Right lung (tissue), 2 donors: ENCODE measurements at regions not wholly inside any gene's neighbourhood (a gene's known extent, or its start where the extent isn't known, plus 50 kb on each side); places are given as distances from the start of the nearest gene placed in this dataset.
"Not testable (repeated sequence)": the region's sequence is repeated elsewhere in the genome, so short reads cannot be mapped to it uniquely, and the experiment has no call there.

Experiments
- DNase-seq, 2 donors: peaks; one replicate each; pipeline ENCODE4 v3.0.0-alpha.2; 2013

- no peak for DNase-seq
These were observed 66.8 kb upstream of the ATXN1 start for GRCh38 chr6:16828058-16828457.

GRCh38 chr6:16827627-16828026 lies 66.4 kb upstream of the ATXN1 start:
- DNase-seq = no peak

- no peak for DNase-seq
These were observed 64.5 kb upstream of the ATXN1 start for GRCh38 chr6:16825784-16826183.

- no peak for DNase-seq
These were observed 63.8 kb upstream of the ATXN1 start for GRCh38 chr6:16824845-16825685.

GRCh38 chr6:16823718-16824352 lies 62.6 kb upstream of the ATXN1 start:
- DNase-seq = no peak

- no peak for DNase-seq
These were observed 61.9 kb upstream of the ATXN1 start for GRCh38 chr6:16822975-16823717.

- DNase-seq = no peak
These were observed 61.3 kb upstream of the ATXN1 start for GRCh38 chr6:16822529-16822928.

GRCh38 chr6:16821834-16822264 lies 60.6 kb upstream of the ATXN1 start:
- no peak for DNase-seq

- not testable (repeated sequence) for DNase-seq
These were observed 59.0 kb upstream of the ATXN1 start for GRCh38 chr6:16820262-16820661.

GRCh38 chr6:16819752-16820151 lies 58.5 kb upstream of the ATXN1 start:
- DNase-seq = no peak

GRCh38 chr6:16818992-16819626 lies 57.8 kb upstream of the ATXN1 start:
- DNase-seq = no peak

- no peak for DNase-seq
These were observed 56.3 kb upstream of the ATXN1 start for GRCh38 chr6:16817594-16817993.

GRCh38 chr6:16816891-16817290 lies 55.6 kb upstream of the ATXN1 start:
- no peak for DNase-seq

- DNase-seq = no peak
These were observed 51.7 kb upstream of the ATXN1 start for GRCh38 chr6:16812993-16813392.

GRCh38 chr6:16811277-16811979 lies 50.2 kb upstream of the ATXN1 start:
- DNase-seq = no peak
